Mesendoderm (in vitro differentiated cells): ENCODE measurements at regions not wholly inside any gene's neighbourhood (a gene's known extent, or its start where the extent isn't known, plus 50 kb on each side); places are given as distances from the start of the nearest gene placed in this dataset.
A peak's percentile ranks its signal among the peaks of the same experiment; 100 is the strongest.

Experiments
- DNase-seq: peaks from one replicate; pipeline ENCODE4 v3.0.0; 2013
- H2AK5ac ChIP-seq: 2 replicates; pipeline ENCODE4 v1.6.1; 2013; ENCODE audit warnings: low read length, inconsistent platforms
- H2BK120ac ChIP-seq: 2 replicates; pipeline ENCODE4 v1.6.1; 2013; ENCODE audit warnings: low read depth, mild to moderate bottlenecking, low read length, moderate library complexity, mixed read lengths
- H2BK15ac ChIP-seq: replicated peaks from 2 replicates; pipeline ENCODE4 v1.6.1; 2013; ENCODE audit warnings: low read depth, mild to moderate bottlenecking, moderate library complexity
- H2BK5ac ChIP-seq: 2 replicates; pipeline ENCODE4 v1.6.1; 2013; ENCODE audit warnings: low read length, inconsistent platforms
- H3K18ac ChIP-seq: 2 replicates; pipeline ENCODE4 v1.6.1; 2013; ENCODE audit warnings: mild to moderate bottlenecking, low read length, mixed read lengths
- H3K23ac ChIP-seq: one replicate; pipeline ENCODE4 v1.6.1; 2013; ENCODE audit warnings: low read length
- H3K27ac ChIP-seq: 2 replicates; pipeline ENCODE4 v1.5.1; 2013; ENCODE audit warnings: low read depth, mild to moderate bottlenecking, inconsistent platforms, low read length, moderate library complexity
- H3K27me3 ChIP-seq: 2 replicates; pipeline ENCODE4 v1.6.1; 2013; ENCODE audit warnings: low read length, control low read depth, mild to moderate bottlenecking, inconsistent platforms; ENCODE audit not compliant: insufficient read depth, poor library complexity
- H3K36me3 ChIP-seq: 2 replicates; pipeline ENCODE4 v1.6.1; 2013; ENCODE audit warnings: low read length, inconsistent platforms; ENCODE audit not compliant: control insufficient read depth, insufficient read depth
- H3K4ac ChIP-seq: one replicate; pipeline ENCODE4 v1.6.1; 2013; ENCODE audit warnings: low read depth, mild to moderate bottlenecking, low read length, moderate library complexity
- H3K4me1 ChIP-seq: 2 replicates; pipeline ENCODE4 v1.6.1; 2013; ENCODE audit warnings: low read depth, low read length, inconsistent platforms; ENCODE audit not compliant: control insufficient read depth
- H3K4me2 ChIP-seq: 2 replicates; pipeline ENCODE4 v1.6.1; 2013; ENCODE audit warnings: low read length
- H3K4me3 ChIP-seq: 2 replicates; pipeline ENCODE4 v1.5.1; 2013; ENCODE audit warnings: mild to moderate bottlenecking, low read length
- H3K56ac ChIP-seq: one replicate; pipeline ENCODE4 v1.6.1; 2013; ENCODE audit warnings: low read length
- H3K79me1 ChIP-seq: 2 replicates; pipeline ENCODE4 v1.6.1; 2013; ENCODE audit warnings: low read length, inconsistent platforms
- H3K79me2 ChIP-seq: 2 replicates; pipeline ENCODE4 v1.6.1; 2013; ENCODE audit warnings: mild to moderate bottlenecking, low read length; ENCODE audit not compliant: control insufficient read depth, insufficient read depth
- H3K9ac ChIP-seq: 2 replicates; pipeline ENCODE4 v1.6.1; 2013; ENCODE audit warnings: low read length, inconsistent platforms
- H4K5ac ChIP-seq: one replicate; pipeline ENCODE4 v1.6.1; 2013; ENCODE audit warnings: low read length
- H4K8ac ChIP-seq: one replicate; pipeline ENCODE4 v1.6.1; 2013; ENCODE audit warnings: low read depth, mild to moderate bottlenecking, control low read depth, low read length, moderate library complexity
- whole genome bisulfite sequencing: extraction: QIAGEN DNeasy Blood & Tissue Kit; methylation state at CpG from one replicate; pipeline ENCODE4 v1.1.7; 2013; ENCODE audit warnings: low lambda C conversion rate, missing lambda C conversion rate; ENCODE audit not compliant: insufficient coverage; ENCODE audit errors: extremely low coverage; 5-methylcytosine and 5-hydroxymethylcytosine counted together

DNA sequence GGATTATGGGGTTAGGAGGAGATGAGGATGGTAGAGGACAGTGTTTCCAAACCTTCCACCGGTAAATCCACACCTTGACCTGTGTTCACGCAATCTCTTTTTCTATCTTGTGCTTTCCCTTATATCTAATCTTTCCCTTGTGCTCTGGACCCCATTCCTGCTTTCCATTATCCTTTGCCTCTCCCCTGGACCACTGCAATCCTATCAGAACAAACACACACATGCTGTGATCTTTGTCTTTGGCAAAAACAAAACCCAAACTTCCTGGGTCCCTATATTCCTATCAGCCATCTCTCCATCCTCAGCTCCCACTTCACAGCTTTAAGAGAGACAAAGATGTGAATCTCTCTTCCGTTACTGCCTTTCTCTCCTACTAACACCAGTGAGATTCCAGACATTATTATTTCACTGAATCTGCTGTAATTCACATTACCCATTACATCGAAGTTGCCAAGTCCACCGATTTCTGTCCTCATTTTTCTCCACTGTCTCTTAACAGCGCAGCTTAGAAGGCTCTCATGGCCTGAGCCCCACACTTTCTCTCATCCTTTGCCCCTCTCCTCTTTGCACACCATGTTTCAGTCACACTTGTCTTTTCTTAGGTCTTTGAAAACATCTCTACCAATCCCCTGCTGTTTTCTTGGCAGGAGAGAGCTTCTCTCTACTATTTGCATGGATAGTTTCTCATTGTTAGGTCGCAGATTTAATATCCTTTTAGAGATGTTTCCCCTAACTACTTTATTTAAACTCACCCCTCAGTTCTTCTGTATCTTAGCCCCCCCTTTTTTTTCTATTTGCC is 230.0 kb upstream of the B3GALT2 start:
- Histone ChIP-seq H2BK120ac (no peak overlapping the region), H3K4me1 (peaks cover 3% of the 10 kb centered on the region), H2BK15ac (no peak overlapping the region), H3K4me2 (peak overlapping the region; percentile 6), H3K4ac (no peak overlapping the region), H3K27me3 (no peaks in the 10 kb centered on the region), H3K23ac (no peak overlapping the region), H4K8ac (no peak overlapping the region), H3K9ac (no peak overlapping the region), H2AK5ac (no peak overlapping the region), H3K79me1 (no peaks in the 10 kb centered on the region), H3K36me3 (no peaks in the 10 kb centered on the region), H3K56ac (peak overlapping the region; percentile 54), H4K5ac (no peak overlapping the region), H3K18ac (no peak overlapping the region), H3K4me3 (no peak overlapping the region), H3K27ac (peak overlapping the region; percentile 63), H2BK5ac (peak overlapping the region; percentile 13), H3K79me2 (no peaks in the 10 kb centered on the region)
- peak; percentile 84 for DNase-seq
- WGBS: no CpG with 5 or more reads among the region's 7 CpGs

DNA sequence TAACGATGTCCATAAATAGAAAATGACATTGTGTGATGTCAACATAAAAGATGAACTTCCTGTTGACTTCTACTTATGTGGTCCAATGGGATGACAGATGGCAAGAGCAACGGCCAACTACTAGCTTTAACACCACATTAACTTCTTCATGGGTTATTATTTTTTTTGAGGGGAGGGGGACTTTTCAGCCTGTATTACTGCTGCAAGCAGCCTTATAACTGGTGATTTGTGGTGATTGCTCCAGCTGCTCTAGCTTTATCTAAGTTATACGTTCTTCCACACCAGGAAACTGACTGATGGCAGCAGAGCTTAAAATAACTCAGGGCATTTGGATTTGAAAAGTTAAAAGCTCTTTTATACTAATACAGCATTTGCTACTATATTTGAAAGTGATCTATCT is 228.8 kb upstream of the B3GALT2 start:
- Histone ChIP-seq H3K56ac (no peak overlapping the region), H3K27me3 (no peaks in the 10 kb centered on the region), H3K4me3 (no peak overlapping the region), H3K4me1 (peaks cover 3% of the 10 kb centered on the region), H3K4ac (no peak overlapping the region), H2BK120ac (no peak overlapping the region), H4K8ac (no peak overlapping the region), H2BK15ac (no peak overlapping the region), H3K18ac (no peak overlapping the region), H3K9ac (no peak overlapping the region), H3K23ac (no peak overlapping the region), H3K79me2 (no peaks in the 10 kb centered on the region), H4K5ac (no peak overlapping the region), H2AK5ac (no peak overlapping the region), H3K36me3 (no peaks in the 10 kb centered on the region), H2BK5ac (no peak overlapping the region), H3K79me1 (no peaks in the 10 kb centered on the region), H3K27ac (no peak overlapping the region), H3K4me2 (no peak overlapping the region)
- DNase-seq: peak; percentile 7
- WGBS: no CpG with 5 or more reads among the region's 3 CpGs

DNA sequence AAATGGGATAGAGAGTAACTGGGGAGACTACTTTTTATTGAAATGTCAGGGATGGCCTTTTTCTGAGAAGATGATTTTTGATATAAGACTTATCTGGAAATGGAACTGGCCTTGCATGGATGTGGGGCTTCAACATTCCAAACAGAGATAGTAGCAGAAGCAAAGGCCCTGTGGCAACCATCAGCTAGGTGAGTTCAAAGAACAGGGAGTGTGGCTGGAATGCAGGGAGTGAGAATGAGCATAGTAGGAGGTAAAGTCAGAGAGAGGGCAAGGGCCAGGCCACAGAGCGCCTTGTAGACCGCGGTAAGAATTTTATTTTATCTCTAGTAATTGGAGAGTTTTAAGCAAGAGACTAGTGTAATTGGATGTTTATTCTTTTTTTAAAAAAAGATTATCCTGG is 227.0 kb upstream of the B3GALT2 start:
- H2BK120ac ChIP-seq: no peak overlapping the region

DNA sequence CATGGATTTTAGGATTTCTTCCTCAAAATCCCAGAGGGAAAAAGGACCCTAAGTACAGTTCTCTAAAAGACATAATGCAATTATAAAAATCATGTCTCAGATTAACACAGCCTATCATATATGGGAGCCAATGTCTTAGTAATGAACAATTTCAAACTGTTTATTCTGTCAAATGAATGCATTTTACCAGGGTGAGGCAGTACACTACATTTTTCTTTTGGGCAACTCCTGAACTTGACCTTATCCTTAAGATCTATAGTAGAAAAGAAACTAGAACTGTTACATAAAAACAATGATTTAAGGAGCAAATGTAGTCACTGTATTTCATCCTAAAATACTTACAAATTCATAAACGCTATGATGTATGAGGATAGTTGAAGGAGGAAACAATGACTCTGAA is 226.3 kb upstream of the B3GALT2 start:
- Histone ChIP-seq H2BK120ac (no peak overlapping the region), H3K23ac (no peak overlapping the region), H3K4me1 (peaks cover 3% of the 10 kb centered on the region), H3K79me2 (no peaks in the 10 kb centered on the region), H4K5ac (no peak overlapping the region), H2BK15ac (no peak overlapping the region), H3K18ac (no peak overlapping the region), H3K9ac (no peak overlapping the region), H3K4me3 (no peak overlapping the region), H4K8ac (no peak overlapping the region), H3K27me3 (no peaks in the 10 kb centered on the region), H3K36me3 (no peaks in the 10 kb centered on the region), H3K56ac (no peak overlapping the region), H3K27ac (no peak overlapping the region), H3K4ac (no peak overlapping the region), H2AK5ac (no peak overlapping the region), H3K79me1 (no peaks in the 10 kb centered on the region), H3K4me2 (no peak overlapping the region), H2BK5ac (no peak overlapping the region)
- no CpG with 5 or more reads among the region's 1 CpG for WGBS
- no peak for DNase-seq

More for the DNA sequence above, 227.0 kb upstream of the B3GALT2 start:
- H2BK5ac ChIP-seq: no peak overlapping the region
- no CpG with 5 or more reads among the region's 3 CpGs for whole genome bisulfite sequencing
- no peaks in the 10 kb centered on the region for H3K36me3 ChIP-seq
- no peak overlapping the region for H3K56ac ChIP-seq
- H3K9ac ChIP-seq: no peak overlapping the region
- H2AK5ac ChIP-seq: no peak overlapping the region
- no peak for DNase-seq
- H3K4me2 ChIP-seq: no peak overlapping the region
- H3K18ac ChIP-seq: no peak overlapping the region
- H3K79me2 ChIP-seq: no peaks in the 10 kb centered on the region
- H4K5ac ChIP-seq: no peak overlapping the region
- H3K4ac ChIP-seq: no peak overlapping the region
- no peak overlapping the region for H3K23ac ChIP-seq
- no peak overlapping the region for H3K27ac ChIP-seq
- H3K79me1 ChIP-seq: no peaks in the 10 kb centered on the region
- H3K27me3 ChIP-seq: no peaks in the 10 kb centered on the region
- peaks cover 3% of the 10 kb centered on the region for H3K4me1 ChIP-seq
- H4K8ac ChIP-seq: no peak overlapping the region
- no peak overlapping the region for H2BK15ac ChIP-seq
- no peak overlapping the region for H3K4me3 ChIP-seq

DNA sequence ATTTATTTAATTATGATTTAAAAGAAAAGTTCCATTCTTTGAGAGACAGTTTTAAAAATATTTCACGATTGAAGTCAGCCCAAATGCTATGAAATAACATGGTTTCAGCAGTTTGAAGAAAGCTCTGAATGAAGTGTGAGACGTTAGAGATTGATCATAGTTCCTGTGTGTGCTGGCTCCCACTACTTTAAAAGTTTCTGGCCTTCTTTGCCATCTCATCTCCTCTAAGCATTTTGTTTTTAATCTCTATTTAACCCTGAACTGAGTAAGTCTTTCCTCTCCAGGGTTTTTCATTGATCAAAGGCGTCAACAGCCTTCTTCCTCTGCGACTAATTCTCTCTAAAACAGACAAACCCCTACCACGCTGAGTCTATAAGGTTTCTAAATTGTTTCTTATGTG is 225.3 kb upstream of the B3GALT2 start:
- Histone ChIP-seq H3K79me1 (no peaks in the 10 kb centered on the region), H3K4me1 (peaks cover 3% of the 10 kb centered on the region), H3K27me3 (no peaks in the 10 kb centered on the region), H2BK5ac (no peak overlapping the region), H3K56ac (no peak overlapping the region), H3K23ac (no peak overlapping the region), H2AK5ac (no peak overlapping the region), H3K4me2 (no peak overlapping the region), H3K36me3 (no peaks in the 10 kb centered on the region), H3K18ac (no peak overlapping the region), H3K27ac (no peak overlapping the region), H4K8ac (no peak overlapping the region), H2BK120ac (peak overlapping the region; percentile 61), H3K79me2 (no peaks in the 10 kb centered on the region), H3K4me3 (no peak overlapping the region), H2BK15ac (no peak overlapping the region), H4K5ac (no peak overlapping the region), H3K4ac (no peak overlapping the region), H3K9ac (no peak overlapping the region)
- WGBS: no CpG with 5 or more reads among the region's 5 CpGs
- peak; percentile 7 for DNase-seq

DNA sequence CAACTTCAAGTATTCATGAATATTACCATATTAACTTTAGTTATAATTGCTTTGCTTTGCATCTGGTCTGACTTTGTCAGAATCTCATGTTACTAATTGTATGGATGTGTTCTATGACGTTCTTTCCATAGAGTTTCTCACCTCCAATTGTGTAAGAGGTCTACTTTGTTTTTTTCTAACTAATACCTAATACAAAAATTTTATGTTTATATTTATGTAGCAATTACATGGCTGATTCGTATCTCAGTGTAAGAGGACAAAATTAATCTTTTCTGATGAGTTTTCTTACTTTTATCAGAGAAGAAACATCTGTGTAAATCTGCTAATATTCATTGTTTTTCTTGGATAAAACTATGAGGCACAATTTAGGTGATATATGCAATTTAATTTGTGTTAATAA is 224.8 kb upstream of the B3GALT2 start:
- DNase-seq: no peak
- no peak overlapping the region for H4K8ac ChIP-seq
- no CpG with 5 or more reads among the region's 2 CpGs for WGBS
- H3K4ac ChIP-seq: no peak overlapping the region
- no peak overlapping the region for H2BK15ac ChIP-seq
- no peak overlapping the region for H3K23ac ChIP-seq
- no peak overlapping the region for H3K27ac ChIP-seq
- no peak overlapping the region for H3K56ac ChIP-seq
- H4K5ac ChIP-seq: no peak overlapping the region
- H2BK5ac ChIP-seq: no peak overlapping the region
- H3K79me1 ChIP-seq: no peaks in the 10 kb centered on the region
- H3K36me3 ChIP-seq: no peaks in the 10 kb centered on the region
- no peak overlapping the region for H2BK120ac ChIP-seq
- no peaks in the 10 kb centered on the region for H3K79me2 ChIP-seq
- no peaks in the 10 kb centered on the region for H3K4me1 ChIP-seq
- H3K4me2 ChIP-seq: no peak overlapping the region
- H3K4me3 ChIP-seq: no peak overlapping the region
- no peak overlapping the region for H3K18ac ChIP-seq
- no peaks in the 10 kb centered on the region for H3K27me3 ChIP-seq
- no peak overlapping the region for H3K9ac ChIP-seq
- H2AK5ac ChIP-seq: no peak overlapping the region
